H1 (cell line): ENCODE measurements at regions not wholly inside any gene's neighbourhood (a gene's known extent, or its start where the extent isn't known, plus 50 kb on each side); places are given as distances from the start of the nearest gene placed in this dataset.

Experiments
- CTCF ChIA-PET: fragments of 300-600 bp; sonication (Branson Sonifier 250); formaldehyde crosslinking; loops from one replicate; lab custom pipeline; 2021; ENCODE audit not compliant: partially characterized antibody; lab: Charles Lee
- POLR2A ChIA-PET: fragments of 300-600 bp; sonication (Branson Sonifier 250); formaldehyde crosslinking; loops from one replicate; lab custom pipeline; 2021; ENCODE audit warnings: inconsistent platforms; ENCODE audit not compliant: partially characterized antibody; lab: Charles Lee
- DNase-seq, 2 experiments: peaks; one replicate each; pipeline versions ENCODE4 v3.0.0 to v3.0.0-alpha.2; 2010 to 2022; ENCODE audit warnings: low spot score in 2 of 2, low read depth in 1 of 2, mixed read lengths in 1 of 2
- FAIRE-seq: peaks from 2 replicates; lab custom pipeline; 2011; peaks lifted over from hg19 to GRCh38; lab: Jason Lieb, UNC
- H2AFZ ChIP-seq: 2 replicates; pipeline ENCODE4 v1.8.1; 2012; ENCODE audit warnings: low read length, inconsistent platforms
- H2AK5ac ChIP-seq: 2 replicates; pipeline ENCODE4 v1.6.1; 2013; ENCODE audit warnings: low read depth, low read length
- H2BK120ac ChIP-seq: replicated peaks from 2 replicates; pipeline ENCODE3; 2013; ENCODE audit warnings: low read depth, low read length, inconsistent platforms
- H2BK12ac ChIP-seq: 2 replicates; pipeline ENCODE4 v1.6.1; 2013; ENCODE audit warnings: low read depth, low read length
- H2BK15ac ChIP-seq: 2 replicates; pipeline ENCODE4 v1.6.1; 2013; ENCODE audit warnings: low read length
- H2BK20ac ChIP-seq: 2 replicates; pipeline ENCODE4 v1.6.1; 2013; ENCODE audit warnings: low read length
- H2BK5ac ChIP-seq: 2 replicates; pipeline ENCODE4 v1.6.1; 2013; ENCODE audit warnings: low read depth, low read length
- H3K14ac ChIP-seq: 2 replicates; pipeline ENCODE4 v1.6.1; 2013; ENCODE audit warnings: inconsistent platforms; ENCODE audit not compliant: insufficient read length
- H3K18ac ChIP-seq: 2 replicates; pipeline ENCODE4 v1.6.1; 2013; ENCODE audit warnings: low read length; ENCODE audit errors: extremely low read depth
- H3K23ac ChIP-seq: 2 replicates; pipeline ENCODE4 v1.6.1; 2013; ENCODE audit warnings: inconsistent platforms; ENCODE audit not compliant: insufficient read length
- H3K23me2 ChIP-seq: 2 replicates; pipeline ENCODE4 v1.6.1; 2013; ENCODE audit warnings: low read depth, low read length
- H3K27ac ChIP-seq: 2 replicates; pipeline ENCODE4 v1.6.1; 2011; ENCODE audit warnings: low read depth, low read length, inconsistent platforms
- H3K27me3 ChIP-seq, 4 experiments: replicated peaks in 1 of 4; 1 replicate in 1 of 4; 2 replicates in 3 of 4; pipeline versions ENCODE4 v1.6.1 to v1.8.1; 2011 to 2013; ENCODE audit warnings: low read length in 3 of 4, mild to moderate bottlenecking in 3 of 4, inconsistent platforms in 2 of 4, mixed read lengths in 2 of 4, moderate library complexity in 1 of 4; ENCODE audit not compliant: control insufficient read depth in 3 of 4, insufficient read depth in 3 of 4; ENCODE audit errors: extremely low read depth in 1 of 4
- H3K36me3 ChIP-seq, 4 experiments: 2 replicates each; pipeline versions ENCODE4 v1.6.1 to v1.8.1; 2011 to 2013; ENCODE audit warnings: mild to moderate bottlenecking in 4 of 4, low read length in 3 of 4, moderate library complexity in 2 of 4, control low read depth in 1 of 4, inconsistent platforms in 1 of 4; ENCODE audit not compliant: insufficient read depth in 4 of 4, control insufficient read depth in 2 of 4
- H3K4ac ChIP-seq: replicated peaks from 2 replicates; pipeline ENCODE3; 2013; ENCODE audit warnings: low read length, low read depth, mixed read lengths, inconsistent platforms; ENCODE audit not compliant: insufficient read length
- H3K4me1 ChIP-seq, 4 experiments: replicated peaks in 1 of 4; 1 replicate in 1 of 4; 2 replicates in 3 of 4; pipeline versions ENCODE4 v1.6.1 to v1.8.1; 2011 to 2013; ENCODE audit warnings: low read length in 3 of 4, inconsistent platforms in 2 of 4, mixed read lengths in 1 of 4; ENCODE audit not compliant: insufficient read depth in 4 of 4, control insufficient read depth in 3 of 4
- H3K4me2 ChIP-seq, 2 experiments: 2 replicates each; pipeline versions ENCODE4 v1.6.1 to v1.8.1; 2011 to 2013; ENCODE audit warnings: low read depth in 2 of 2, low read length in 2 of 2, control low read depth in 1 of 2, inconsistent platforms in 1 of 2, mild to moderate bottlenecking in 1 of 2; ENCODE audit not compliant: insufficient read depth in 1 of 2
- H3K4me3 ChIP-seq, 4 experiments: fragments of 200-600, 300-600 bp in 1 of 4; sonication (generic), shearing (Covaris generic), sonication (Bioruptor Twin) in 1 of 4; 2 replicates each; pipeline versions ENCODE4 v1.5.1 to v1.8.1; 2011 to 2016; ENCODE audit warnings: low read length in 4 of 4, low read depth in 3 of 4, control low read depth in 2 of 4, inconsistent platforms in 2 of 4, mild to moderate bottlenecking in 2 of 4, mixed read lengths in 1 of 4, moderate library complexity in 1 of 4; ENCODE audit not compliant: insufficient read depth in 2 of 4; ENCODE audit errors: extremely low read depth in 1 of 4
- H3K56ac ChIP-seq: replicated peaks from 2 replicates; pipeline ENCODE3; 2013; ENCODE audit warnings: low read depth, mild to moderate bottlenecking, mixed read lengths, low read length, inconsistent platforms; ENCODE audit not compliant: insufficient read length
- H3K79me1 ChIP-seq: 2 replicates; pipeline ENCODE4 v1.6.1; 2013; ENCODE audit warnings: low read depth, low read length, control low read depth
- H3K79me2 ChIP-seq, 2 experiments: 2 replicates each; pipeline versions ENCODE4 v1.6.1 to v1.8.1; 2012 to 2013; ENCODE audit warnings: low read length in 2 of 2, mild to moderate bottlenecking in 2 of 2, inconsistent platforms in 1 of 2; ENCODE audit not compliant: insufficient read depth in 2 of 2, control insufficient read depth in 1 of 2
- H3K9ac ChIP-seq, 4 experiments: replicated peaks in 1 of 4; 1 replicate in 1 of 4; 2 replicates in 3 of 4; pipeline versions ENCODE4 v1.6.1 to v1.8.1; 2011 to 2013; ENCODE audit warnings: low read depth in 3 of 4, low read length in 3 of 4, control low read depth in 2 of 4, mild to moderate bottlenecking in 2 of 4, moderate library complexity in 2 of 4, inconsistent platforms in 1 of 4; ENCODE audit errors: extremely low read depth in 1 of 4
- H3K9me3 ChIP-seq, 2 experiments: 2 replicates each; pipeline versions ENCODE4 v1.6.1 to v1.8.1; 2012 to 2013; ENCODE audit warnings: mild to moderate bottlenecking in 2 of 2, moderate library complexity in 2 of 2, control low read depth in 1 of 2, inconsistent platforms in 1 of 2, low read depth in 1 of 2, low read length in 1 of 2, mixed read lengths in 1 of 2; ENCODE audit not compliant: insufficient read depth in 2 of 2
- H4K20me1 ChIP-seq, 2 experiments: replicated peaks in 1 of 2; 2 replicates each; pipeline versions ENCODE3 to v1.8.1; 2011 to 2013; ENCODE audit warnings: inconsistent platforms in 2 of 2, low read length in 2 of 2, mild to moderate bottlenecking in 1 of 2; ENCODE audit not compliant: insufficient read depth in 2 of 2, control insufficient read depth in 1 of 2
- H4K5ac ChIP-seq: 2 replicates; pipeline ENCODE4 v1.6.1; 2013; ENCODE audit warnings: low read length, low read depth, mixed read lengths, inconsistent platforms; ENCODE audit not compliant: insufficient read length
- H4K8ac ChIP-seq: 2 replicates; pipeline ENCODE4 v1.8.0; 2013; ENCODE audit warnings: mild to moderate bottlenecking, moderate library complexity, low read length, inconsistent platforms; ENCODE audit not compliant: insufficient read depth; ENCODE audit errors: extremely low read depth
- H4K91ac ChIP-seq: replicated peaks from 2 replicates; pipeline ENCODE3; 2013; ENCODE audit warnings: low read length, mixed read lengths, inconsistent platforms; ENCODE audit not compliant: insufficient read length
- CEBPB ChIP-seq: IDR thresholded peaks from 2 replicates; pipeline ENCODE4 v1.6.1; 2012; ENCODE audit warnings: low read depth, low read length
- whole genome bisulfite sequencing, 2 experiments: shearing (Covaris generic) in 1 of 2; methylation state at CpG; one replicate each; pipeline versions ENCODE4 v1.1.6 to v1.1.7; 2013 to 2015; ENCODE audit warnings: low lambda C conversion rate in 2 of 2, mixed read lengths in 2 of 2, inconsistent platforms in 1 of 2, low coverage in 1 of 2, missing lambda C conversion rate in 1 of 2; ENCODE audit not compliant: insufficient replicate concordance in 2 of 2, insufficient coverage in 1 of 2, insufficient read length in 1 of 2; ENCODE audit errors: extremely low coverage in 1 of 2, missing lambda C conversion rate in 1 of 2; 5-methylcytosine and 5-hydroxymethylcytosine counted together

GRCh38 chr5:106940986-106941385, 729.8 kb downstream of the EFNA5 start:
- no peaks in the 10 kb centered on the region for H3K79me2 ChIP-seq
- H3K4me3 ChIP-seq: no peak overlapping the region
- H2BK12ac ChIP-seq: no peak overlapping the region
- H3K56ac ChIP-seq: no peak overlapping the region
- H3K14ac ChIP-seq: no peak overlapping the region
- H3K23me2 ChIP-seq: no peaks in the 10 kb centered on the region
- FAIRE-seq: no peak
- no peak overlapping the region for H3K18ac ChIP-seq
- no peaks in the 10 kb centered on the region for H3K27me3 ChIP-seq
- no peaks in the 10 kb centered on the region for H3K9me3 ChIP-seq
- CTCF ChIA-PET: no interaction called here
- H3K79me1 ChIP-seq: no peaks in the 10 kb centered on the region
- H3K23ac ChIP-seq: no peak overlapping the region
- 95% methylated on average over 3 of the region's 3 CpGs; no CpG with 5 or more reads in 1 of the 2 experiments for WGBS, 2 experiments
- no peak overlapping the region for H2BK15ac ChIP-seq
- no peak overlapping the region for H2AFZ ChIP-seq
- H4K91ac ChIP-seq: no peak overlapping the region
- no peak overlapping the region for H2BK5ac ChIP-seq
- H3K36me3 ChIP-seq: no peaks in the 10 kb centered on the region; a peak in 1 of 8 replicates
- POLR2A ChIA-PET: no interaction called here
- no peaks in the 10 kb centered on the region for H4K20me1 ChIP-seq
- DNase-seq: no peak
- no peak overlapping the region for H3K4ac ChIP-seq
- H4K8ac ChIP-seq: no peak overlapping the region
- H2BK20ac ChIP-seq: no peak overlapping the region
- H4K5ac ChIP-seq: no peak overlapping the region
- H3K27ac ChIP-seq: no peak overlapping the region
- H3K4me2 ChIP-seq: no peak overlapping the region
- H2AK5ac ChIP-seq: no peak overlapping the region
- no peak overlapping the region for H3K9ac ChIP-seq
- no peaks in the 10 kb centered on the region for H3K4me1 ChIP-seq
- H2BK120ac ChIP-seq: no peak overlapping the region
- TF ChIP-seq CEBPB: no peak
